NCI-H2196 (cell line): ENCODE measurements at regions not wholly inside any gene's neighbourhood (a gene's known extent, or its start where the extent isn't known, plus 50 kb on each side); places are given as distances from the start of the nearest gene placed in this dataset.

Source experiments
- DNase-seq: peaks from one replicate; lab custom pipeline; 2025; ENCODE audit not compliant: unreplicated experiment; lab: John Stamatoyannopoulos, UW

GRCh38 chr4:155522201-155522600 is 144.4 kb upstream of the GUCY1A1 start:
- no peak for DNase-seq

- no peak for DNase-seq
These were observed 144.6 kb upstream of the MAP9 start for GRCh38 chr4:155521382-155521781.

- DNase-seq = no peak
These were observed 138.8 kb upstream of the MAP9 start for GRCh38 chr4:155515444-155516075.

- DNase-seq = no peak
These were observed 137.9 kb upstream of the MAP9 start for GRCh38 chr4:155514628-155515027.

- no peak for DNase-seq
These were observed 136.1 kb upstream of the MAP9 start for GRCh38 chr4:155512817-155513216.

GRCh38 chr4:155512046-155512445 is 135.3 kb upstream of the MAP9 start:
- no peak for DNase-seq

- DNase-seq = no peak
These were observed 134.0 kb upstream of the MAP9 start for GRCh38 chr4:155510771-155511170.

GRCh38 chr4:155509555-155509954 is 132.8 kb upstream of the MAP9 start:
- DNase-seq = no peak

GRCh38 chr4:155506745-155507144 is 130.0 kb upstream of the MAP9 start:
- DNase-seq = no peak

GRCh38 chr4:155505321-155505720 is 128.6 kb upstream of the MAP9 start:
- DNase-seq = no peak

- DNase-seq = no peak
These were observed 120.5 kb upstream of the MAP9 start for GRCh38 chr4:155497306-155497705.

- no peak for DNase-seq
These were observed 119.5 kb upstream of the MAP9 start for GRCh38 chr4:155496294-155496626.

- no peak for DNase-seq
These were observed 119.0 kb upstream of the MAP9 start for GRCh38 chr4:155495572-155496293.

- DNase-seq = no peak
These were observed 117.4 kb upstream of the MAP9 start for GRCh38 chr4:155494037-155494718.

- DNase-seq = no peak
These were observed 114.8 kb upstream of the MAP9 start for GRCh38 chr4:155491336-155492120.

GRCh38 chr4:155489271-155489670 is 112.5 kb upstream of the MAP9 start:
- no peak for DNase-seq

GRCh38 chr4:155488691-155489090 is 111.9 kb upstream of the MAP9 start:
- no peak for DNase-seq

GRCh38 chr4:155487210-155487609 is 110.4 kb upstream of the MAP9 start:
- no peak for DNase-seq

- no peak for DNase-seq
These were observed 104.4 kb upstream of the MAP9 start for GRCh38 chr4:155481150-155481549.

GRCh38 chr4:155479835-155480234 is 103.1 kb upstream of the MAP9 start:
- DNase-seq = no peak

GRCh38 chr4:155478336-155478835 is 101.6 kb upstream of the MAP9 start:
- DNase-seq = no peak
